ENCODE measurements at regions not wholly inside any gene's neighbourhood (a gene's known extent, or its start where the extent isn't known, plus 50 kb on each side); places are given as distances from the start of the nearest gene placed in this dataset.
A peak's percentile ranks its signal among the peaks of the same experiment; 100 is the strongest.

- TF ChIP-seq PKNOX1 (IDR thresholded peaks at IDR 0.05) (peak; percentile 55), BHLHE40 (IDR thresholded peaks at IDR 0.05; ENCODE audit: borderline replicate concordance) (no peak), TARDBP (IDR thresholded peaks at IDR 0.05) (no peak), NFRKB (IDR thresholded peaks at IDR 0.05) (no peak), ELF4 (IDR thresholded peaks at IDR 0.05) (no peak), FOXM1 (IDR thresholded peaks at IDR 0.05; ENCODE audit: borderline replicate concordance) (no peak), HDGF (IDR thresholded peaks at IDR 0.05; ENCODE audit: borderline replicate concordance) (no peak), L3MBTL2 (conservative IDR thresholded peaks at IDR 0.05) (no peak)
- ChIA-PET POLR2A (interaction anchor here (0.9 kb wide), 1 partner anchor 23 kb away, joined by 3 read pairs; no protein-coding TSS in a partner anchor), CTCF (no interaction called here)
- DNase-seq (ENCODE audit: extremely low spot score) = no peak
Observed at GRCh38 chr4:186806679-186807421, 83.2 kb upstream of the FAT1 start.

DNA sequence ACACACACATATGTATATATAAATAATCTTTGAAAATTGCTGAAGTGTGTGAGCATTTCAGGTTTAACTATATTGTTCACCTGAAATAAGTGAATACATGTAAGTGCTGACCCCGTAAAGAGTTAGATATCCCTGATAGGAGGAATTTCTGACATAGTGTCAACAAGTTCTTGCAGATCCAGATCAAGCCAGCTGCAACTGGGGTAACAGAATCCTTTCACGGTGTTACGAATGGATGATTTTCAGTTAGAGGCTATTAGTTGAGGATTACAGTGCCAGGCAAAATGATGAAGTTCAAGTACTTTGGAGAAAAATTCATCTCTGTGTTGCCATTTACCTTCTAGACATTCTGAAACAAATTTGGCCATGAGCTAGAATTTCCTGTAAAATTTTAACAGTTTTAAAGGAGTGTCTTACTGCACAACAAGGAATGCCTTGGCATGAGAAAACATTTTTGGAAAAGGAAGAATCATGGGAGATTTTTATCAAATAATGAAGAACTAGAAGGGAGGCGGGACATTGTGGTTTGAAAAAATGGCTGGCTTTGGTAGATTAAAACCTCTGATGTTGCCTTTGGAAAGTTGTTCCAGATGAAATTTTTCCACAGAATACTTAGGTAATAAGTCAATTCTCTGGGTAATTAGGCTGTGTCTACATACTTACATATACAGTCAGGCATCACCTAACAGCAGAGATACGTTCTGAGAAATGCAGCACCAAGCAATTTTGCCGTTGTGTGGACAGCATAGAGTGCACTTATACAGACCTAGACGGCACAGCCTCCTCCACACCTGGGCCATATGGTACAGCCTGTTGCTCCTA lies 84.4 kb upstream of the FAT1 start:
- DNase-seq (ENCODE audit: extremely low spot score) = no peak
- TF ChIP-seq HDGF (IDR thresholded peaks at IDR 0.05; ENCODE audit: borderline replicate concordance) = no peak
- no peak for TF ChIP-seq FOXA1 (IDR thresholded peaks at IDR 0.05)
- no peak for TF ChIP-seq NFRKB (IDR thresholded peaks at IDR 0.05)
- no peak for TF ChIP-seq TARDBP (IDR thresholded peaks at IDR 0.05)
- TF ChIP-seq PKNOX1 (IDR thresholded peaks at IDR 0.05) = no peak
- no peak for TF ChIP-seq ARNT (IDR thresholded peaks at IDR 0.05)
- TF ChIP-seq FOXM1 (IDR thresholded peaks at IDR 0.05; ENCODE audit: borderline replicate concordance) = no peak
- no peak for TF ChIP-seq BHLHE40 (IDR thresholded peaks at IDR 0.05; ENCODE audit: borderline replicate concordance)
- TF ChIP-seq FOXK2 (IDR thresholded peaks at IDR 0.05) = no peak
- no peak for TF ChIP-seq L3MBTL2 (conservative IDR thresholded peaks at IDR 0.05)
- TF ChIP-seq CTBP1 (IDR thresholded peaks at IDR 0.05; ENCODE audit: borderline replicate concordance) = no peak
- no peak for TF ChIP-seq ELF4 (IDR thresholded peaks at IDR 0.05)
- TF ChIP-seq SUZ12 (IDR thresholded peaks at IDR 0.05) = no peak
- no peak for TF ChIP-seq ZNF384 (IDR thresholded peaks at IDR 0.05)
- no peak for TF ChIP-seq LEF1 (IDR thresholded peaks at IDR 0.05; ENCODE audit: borderline replicate concordance)
- TF ChIP-seq SP1 (IDR thresholded peaks at IDR 0.05) = no peak
- ChIA-PET CTCF (no interaction called here), POLR2A (no interaction called here)

- TF ChIP-seq CTBP1 (IDR thresholded peaks at IDR 0.05; ENCODE audit: borderline replicate concordance) = no peak
- no peak for TF ChIP-seq HDGF (IDR thresholded peaks at IDR 0.05; ENCODE audit: borderline replicate concordance)
- TF ChIP-seq LEF1 (IDR thresholded peaks at IDR 0.05; ENCODE audit: borderline replicate concordance) = no peak
- no peak for TF ChIP-seq TARDBP (IDR thresholded peaks at IDR 0.05)
- no peak for TF ChIP-seq SP1 (IDR thresholded peaks at IDR 0.05)
- no peak for TF ChIP-seq FOXK2 (IDR thresholded peaks at IDR 0.05)
- TF ChIP-seq SUZ12 (IDR thresholded peaks at IDR 0.05) = no peak
- TF ChIP-seq BHLHE40 (IDR thresholded peaks at IDR 0.05; ENCODE audit: borderline replicate concordance) = no peak
- TF ChIP-seq NFRKB (IDR thresholded peaks at IDR 0.05) = no peak
- no peak for TF ChIP-seq ZNF384 (IDR thresholded peaks at IDR 0.05)
- TF ChIP-seq L3MBTL2 (conservative IDR thresholded peaks at IDR 0.05) = no peak
- TF ChIP-seq PKNOX1 (IDR thresholded peaks at IDR 0.05) = no peak
- TF ChIP-seq FOXA1 (IDR thresholded peaks at IDR 0.05) = no peak
- no peak for TF ChIP-seq ARNT (IDR thresholded peaks at IDR 0.05)
- TF ChIP-seq FOXM1 (IDR thresholded peaks at IDR 0.05; ENCODE audit: borderline replicate concordance) = no peak
- TF ChIP-seq ELF4 (IDR thresholded peaks at IDR 0.05) = no peak
- CTCF ChIA-PET = no interaction called here
- DNase-seq (ENCODE audit: extremely low spot score) = no peak
- POLR2A ChIA-PET = no interaction called here
Observed at GRCh38 chr4:186808630-186809018, 85.0 kb upstream of the FAT1 start.

- ChIA-PET CTCF (no interaction called here), POLR2A (no interaction called here)
- no peak for DNase-seq (ENCODE audit: extremely low spot score)
- TF ChIP-seq FOXM1 (IDR thresholded peaks at IDR 0.05; ENCODE audit: borderline replicate concordance) (no peak), BHLHE40 (IDR thresholded peaks at IDR 0.05; ENCODE audit: borderline replicate concordance) (no peak), CTBP1 (IDR thresholded peaks at IDR 0.05; ENCODE audit: borderline replicate concordance) (no peak), SP1 (IDR thresholded peaks at IDR 0.05) (no peak), TARDBP (IDR thresholded peaks at IDR 0.05) (no peak), ELF4 (IDR thresholded peaks at IDR 0.05) (no peak), ARNT (IDR thresholded peaks at IDR 0.05) (no peak), FOXA1 (IDR thresholded peaks at IDR 0.05) (no peak), HDGF (IDR thresholded peaks at IDR 0.05; ENCODE audit: borderline replicate concordance) (no peak), NFRKB (IDR thresholded peaks at IDR 0.05) (no peak), FOXK2 (IDR thresholded peaks at IDR 0.05) (no peak), SUZ12 (IDR thresholded peaks at IDR 0.05) (no peak), ZNF384 (IDR thresholded peaks at IDR 0.05) (no peak), PKNOX1 (IDR thresholded peaks at IDR 0.05) (no peak)
Observed at GRCh38 chr4:186809070-186809469, 85.4 kb upstream of the FAT1 start.
